ENCODE measurements at regions not wholly inside any gene's neighbourhood (a gene's known extent, or its start where the extent isn't known, plus 50 kb on each side); places are given as distances from the start of the nearest gene placed in this dataset.

GRCh38 chr5:27406020-27406419, 367.6 kb upstream of the CDH9 start:
- H3K27ac ChIP-seq, result no peak overlapping the region
- TF ChIP-seq CTCF (conservative IDR thresholded peaks at IDR 0.05), result no peak

GRCh38 chr5:27403243-27403882, 365.0 kb upstream of the CDH9 start:
- H3K27ac ChIP-seq, result no peak overlapping the region

GRCh38 chr5:27402828-27403227, 364.4 kb upstream of the CDH9 start:
- no peak for TF ChIP-seq CTCF (conservative IDR thresholded peaks at IDR 0.05)
- H3K27ac ChIP-seq, result no peak overlapping the region

More at GRCh38 chr5:27403243-27403882, 365.0 kb upstream of the CDH9 start:
- TF ChIP-seq CTCF (conservative IDR thresholded peaks at IDR 0.05), result no peak

DNA sequence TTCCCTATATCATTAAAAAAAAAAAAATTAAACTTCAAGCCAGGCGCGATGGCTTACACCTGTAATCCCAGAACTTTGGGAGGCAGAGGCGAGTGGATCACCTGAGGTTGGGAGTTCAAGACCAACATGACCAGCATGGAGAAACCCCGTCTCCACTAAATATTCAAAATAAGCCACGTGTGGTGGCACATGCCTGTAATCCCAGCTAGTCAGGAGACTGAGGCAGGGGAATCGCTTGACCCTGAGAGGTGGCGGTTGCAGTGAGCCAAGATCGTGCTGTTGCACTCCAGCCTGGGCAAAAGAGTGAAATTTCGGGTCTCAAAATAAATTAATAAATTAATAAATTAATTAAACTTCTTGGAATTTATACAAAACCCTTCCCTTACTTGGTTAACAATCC, 358.6 kb upstream of the CDH9 start:
- no peak overlapping the region for H3K27ac ChIP-seq
- TF ChIP-seq CTCF (conservative IDR thresholded peaks at IDR 0.05), result no peak

DNA sequence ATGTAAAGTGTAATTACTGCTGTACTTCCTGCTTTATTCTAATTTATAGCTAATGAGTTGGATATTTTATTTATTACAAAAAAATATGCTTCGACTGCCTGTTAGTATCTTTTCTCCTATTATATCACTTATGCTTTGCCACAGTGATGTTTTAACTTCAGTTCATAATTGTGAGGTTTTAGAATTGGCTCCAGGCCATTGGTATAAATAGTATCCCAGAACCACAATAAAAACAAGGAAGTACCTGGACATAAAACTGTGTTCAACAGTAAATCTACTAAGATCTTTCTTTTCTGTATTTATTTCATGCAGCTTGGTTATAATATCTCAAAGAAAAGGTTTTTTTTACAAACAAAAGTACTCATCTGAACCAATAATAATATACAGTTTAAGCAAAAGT, 354.3 kb upstream of the CDH9 start:
- no peak for TF ChIP-seq CTCF (conservative IDR thresholded peaks at IDR 0.05)
- H3K27ac ChIP-seq, result no peak overlapping the region

GRCh38 chr5:27389696-27390095, 351.3 kb upstream of the CDH9 start:
- H3K27ac ChIP-seq, result no peak overlapping the region
- no peak for TF ChIP-seq CTCF (conservative IDR thresholded peaks at IDR 0.05)

- no peak overlapping the region for H3K27ac ChIP-seq
- TF ChIP-seq CTCF (conservative IDR thresholded peaks at IDR 0.05), result no peak
These were observed 350.4 kb upstream of the CDH9 start for GRCh38 chr5:27388755-27389154.

Data from VCaP (cell line).